ENCODE measurements at regions not wholly inside any gene's neighbourhood (a gene's known extent, or its start where the extent isn't known, plus 50 kb on each side); places are given as distances from the start of the nearest gene placed in this dataset.

DNA sequence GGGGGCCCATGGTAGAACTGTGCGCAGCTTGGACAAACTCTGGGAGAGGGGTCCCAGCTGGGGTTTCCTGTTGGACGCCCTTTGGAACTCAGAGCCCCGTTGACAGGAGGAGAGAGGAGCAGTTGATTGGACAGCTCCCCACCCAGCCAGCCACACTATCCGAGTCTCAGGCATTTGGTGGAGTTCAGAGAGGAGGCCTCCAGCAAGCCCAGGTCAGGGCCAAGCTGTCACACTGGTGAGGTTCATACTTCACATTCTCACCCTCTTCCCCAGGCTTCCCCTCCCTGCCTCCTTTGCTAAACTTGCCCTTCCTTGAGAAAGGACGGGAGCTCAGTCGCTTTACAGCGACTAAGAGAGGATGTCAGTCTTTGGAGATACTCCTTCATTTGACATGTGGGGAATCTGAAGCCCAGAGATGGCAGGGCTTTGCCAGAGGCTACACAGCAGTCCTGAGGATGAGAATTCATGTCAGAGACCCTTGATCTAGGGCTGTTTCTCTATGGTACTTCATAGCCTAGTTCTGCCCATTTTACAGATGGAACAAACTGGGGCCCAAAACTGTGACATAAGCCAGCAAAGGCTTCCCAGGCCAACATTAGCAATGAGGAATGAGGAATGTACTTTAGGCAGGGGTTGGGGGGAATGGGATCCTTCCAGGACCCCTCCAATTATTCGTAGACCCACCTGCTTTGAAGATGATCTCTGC lies 142.2 kb downstream of the SMAD6 start:
- intact Hi-C loops (cut with micrococcal nuclease; ENCODE audit: unreplicated experiment), result no loop called here
- no peaks in the 10 kb centered on the region for H3K36me3 Mint-ChIP-seq (ENCODE audit: insufficient read depth, unreplicated experiment)
- H3K9me3 Mint-ChIP-seq (ENCODE audit: unreplicated experiment), result no peaks in the 10 kb centered on the region
- peaks cover 12% of the 10 kb centered on the region for H3K4me1 Mint-ChIP-seq (ENCODE audit: low read depth, unreplicated experiment)
- Histone ChIP-seq H3K4me1 (peaks cover 26% of the 10 kb centered on the region), H3K27me3 (replicated peaks; ENCODE audit: control insufficient read depth, insufficient read depth, low read length) (no peaks in the 10 kb centered on the region), H3K36me3 (ENCODE audit: control insufficient read depth, insufficient read depth, low read length) (no peaks in the 10 kb centered on the region), H3K4me3 (ENCODE audit: low read depth, low read length) (no peak overlapping the region), H3K9me3 (no peaks in the 10 kb centered on the region)
- H3K27me3 Mint-ChIP-seq (ENCODE audit: insufficient read depth, unreplicated experiment), result no peaks in the 10 kb centered on the region
- POLR2A ChIA-PET, result no interaction called here
- TF ChIP-seq, protein P1, sequence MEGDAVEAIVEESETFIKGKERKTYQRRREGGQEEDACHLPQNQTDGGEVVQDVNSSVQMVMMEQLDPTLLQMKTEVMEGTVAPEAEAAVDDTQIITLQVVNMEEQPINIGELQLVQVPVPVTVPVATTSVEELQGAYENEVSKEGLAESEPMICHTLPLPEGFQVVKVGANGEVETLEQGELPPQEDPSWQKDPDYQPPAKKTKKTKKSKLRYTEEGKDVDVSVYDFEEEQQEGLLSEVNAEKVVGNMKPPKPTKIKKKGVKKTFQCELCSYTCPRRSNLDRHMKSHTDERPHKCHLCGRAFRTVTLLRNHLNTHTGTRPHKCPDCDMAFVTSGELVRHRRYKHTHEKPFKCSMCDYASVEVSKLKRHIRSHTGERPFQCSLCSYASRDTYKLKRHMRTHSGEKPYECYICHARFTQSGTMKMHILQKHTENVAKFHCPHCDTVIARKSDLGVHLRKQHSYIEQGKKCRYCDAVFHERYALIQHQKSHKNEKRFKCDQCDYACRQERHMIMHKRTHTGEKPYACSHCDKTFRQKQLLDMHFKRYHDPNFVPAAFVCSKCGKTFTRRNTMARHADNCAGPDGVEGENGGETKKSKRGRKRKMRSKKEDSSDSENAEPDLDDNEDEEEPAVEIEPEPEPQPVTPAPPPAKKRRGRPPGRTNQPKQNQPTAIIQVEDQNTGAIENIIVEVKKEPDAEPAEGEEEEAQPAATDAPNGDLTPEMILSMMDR (IDR thresholded peaks at IDR 0.05; ENCODE audit: insufficient read depth in 1 of 2, low read depth in 1 of 2, low read length in 1 of 2, severe bottlenecking in 1 of 2, unreplicated experiment in 1 of 2), result no peak
- peak overlapping the region; percentile 89 for H3K4me3 Mint-ChIP-seq (ENCODE audit: unreplicated experiment)
- no peak overlapping the region for H3K27ac Mint-ChIP-seq (ENCODE audit: unreplicated experiment)
- no peak for DNase-seq
- no TSS peak for BruUV-seq (replicated peaks)
- CTCF ChIA-PET, result interaction anchor here (0.5 to 2.2 kb wide), 2 partner anchors 8 to 31 kb away, joined by 3 to 10 read pairs; no protein-coding TSS in a partner anchor

GRCh38 chr15:66844747-66845145 lies 142.7 kb downstream of the SMAD6 start:
- Mint-ChIP-seq H3K27me3 (ENCODE audit: insufficient read depth, unreplicated experiment) (no peaks in the 10 kb centered on the region), H3K36me3 (ENCODE audit: insufficient read depth, unreplicated experiment) (no peaks in the 10 kb centered on the region), H3K4me3 (ENCODE audit: unreplicated experiment) (no peak overlapping the region), H3K27ac (ENCODE audit: unreplicated experiment) (no peak overlapping the region), H3K4me1 (ENCODE audit: low read depth, unreplicated experiment) (peaks cover 12% of the 10 kb centered on the region), H3K9me3 (ENCODE audit: unreplicated experiment) (no peaks in the 10 kb centered on the region)
- Histone ChIP-seq H3K4me3 (ENCODE audit: low read depth, low read length) (no peak overlapping the region), H3K9me3 (no peaks in the 10 kb centered on the region), H3K4me1 (peaks cover 26% of the 10 kb centered on the region), H3K27me3 (replicated peaks; ENCODE audit: control insufficient read depth, insufficient read depth, low read length) (no peaks in the 10 kb centered on the region), H3K36me3 (ENCODE audit: control insufficient read depth, insufficient read depth, low read length) (no peaks in the 10 kb centered on the region)
- CTCF ChIA-PET, result interaction anchor here (0.5 kb wide), 1 partner anchor 31 kb away, joined by 3 read pairs; no protein-coding TSS in a partner anchor
- TF ChIP-seq, protein P1 (IDR thresholded peaks at IDR 0.05; ENCODE audit: insufficient read depth in 1 of 2, low read depth in 1 of 2, low read length in 1 of 2, severe bottlenecking in 1 of 2, unreplicated experiment in 1 of 2), result no peak
- DNase-seq, result no peak
- intact Hi-C loops (cut with micrococcal nuclease; ENCODE audit: unreplicated experiment), result no loop called here
- BruUV-seq (replicated peaks), result no TSS peak
- POLR2A ChIA-PET, result no interaction called here

DNA sequence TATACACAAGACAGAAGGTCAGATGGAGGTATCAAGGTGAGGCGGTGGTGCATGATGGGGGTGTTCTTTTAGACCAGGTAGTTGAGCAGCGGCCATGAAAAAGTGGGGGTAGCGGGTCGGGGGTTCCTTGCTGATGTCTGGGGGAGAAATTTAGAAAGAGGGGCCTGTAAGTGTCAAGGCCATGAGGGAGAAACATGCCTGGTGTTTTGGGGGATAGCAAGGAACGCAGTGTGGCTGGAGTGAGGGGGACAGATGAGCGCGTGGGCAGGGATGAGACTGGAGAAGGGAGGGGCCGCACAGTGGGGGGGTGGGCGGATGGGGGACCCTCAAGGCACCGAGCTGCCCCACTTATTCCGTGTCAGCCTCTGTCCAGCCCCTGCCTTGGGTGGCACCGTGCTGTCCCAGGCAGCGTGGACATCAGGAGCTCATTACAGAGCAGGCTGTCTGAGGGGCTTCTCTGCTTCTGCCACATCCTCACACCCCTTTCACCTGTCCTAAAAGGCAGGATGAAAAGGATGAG lies 143.3 kb downstream of the SMAD6 start:
- ChIA-PET CTCF (interaction anchor here (0.5 kb wide), 1 partner anchor 32 kb away, joined by 3 read pairs; no protein-coding TSS in a partner anchor), POLR2A (no interaction called here)
- Histone ChIP-seq H3K36me3 (ENCODE audit: control insufficient read depth, insufficient read depth, low read length) (no peaks in the 10 kb centered on the region), H3K9me3 (no peaks in the 10 kb centered on the region), H3K4me1 (peaks cover 31% of the 10 kb centered on the region), H3K4me3 (ENCODE audit: low read depth, low read length) (no peak overlapping the region), H3K27me3 (replicated peaks; ENCODE audit: control insufficient read depth, insufficient read depth, low read length) (no peaks in the 10 kb centered on the region)
- no peak for DNase-seq
- Mint-ChIP-seq H3K27me3 (ENCODE audit: insufficient read depth, unreplicated experiment) (no peaks in the 10 kb centered on the region), H3K9me3 (ENCODE audit: unreplicated experiment) (no peaks in the 10 kb centered on the region), H3K4me3 (ENCODE audit: unreplicated experiment) (no peak overlapping the region), H3K4me1 (ENCODE audit: low read depth, unreplicated experiment) (peaks cover 12% of the 10 kb centered on the region), H3K27ac (ENCODE audit: unreplicated experiment) (no peak overlapping the region), H3K36me3 (ENCODE audit: insufficient read depth, unreplicated experiment) (no peaks in the 10 kb centered on the region)
- intact Hi-C loops (cut with micrococcal nuclease; ENCODE audit: unreplicated experiment), result no loop called here
- TF ChIP-seq, protein P1 (IDR thresholded peaks at IDR 0.05; ENCODE audit: insufficient read depth in 1 of 2, low read depth in 1 of 2, low read length in 1 of 2, severe bottlenecking in 1 of 2, unreplicated experiment in 1 of 2), result no peak
- no TSS peak for BruUV-seq (replicated peaks)

Data from Caco-2 (cell line).